ENCODE measurements at regions not wholly inside any gene's neighbourhood (a gene's known extent, or its start where the extent isn't known, plus 50 kb on each side); places are given as distances from the start of the nearest gene placed in this dataset.

DNA sequence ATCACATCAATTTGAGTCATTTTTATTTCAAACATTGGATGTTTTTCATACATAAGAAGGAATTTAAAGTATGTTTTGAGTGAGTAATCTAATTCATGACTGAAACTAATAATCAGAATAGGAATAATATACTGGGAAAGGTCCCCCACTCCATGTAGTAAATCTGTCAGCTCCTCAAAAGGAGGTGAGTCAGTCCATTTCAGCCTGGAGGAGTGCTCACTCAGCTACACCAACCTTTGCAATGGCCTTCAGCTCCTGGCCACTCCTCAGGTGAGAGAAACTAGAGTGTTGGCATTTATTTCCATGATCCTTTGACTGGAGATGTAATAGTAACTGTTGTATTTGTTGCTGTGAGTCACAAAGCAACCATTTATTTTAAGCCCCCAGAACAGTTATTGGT lies 744.9 kb upstream of the ARRDC4 start:
- no peak for DNase-seq (ENCODE audit: low read depth)
- TF ChIP-seq, protein P1, sequence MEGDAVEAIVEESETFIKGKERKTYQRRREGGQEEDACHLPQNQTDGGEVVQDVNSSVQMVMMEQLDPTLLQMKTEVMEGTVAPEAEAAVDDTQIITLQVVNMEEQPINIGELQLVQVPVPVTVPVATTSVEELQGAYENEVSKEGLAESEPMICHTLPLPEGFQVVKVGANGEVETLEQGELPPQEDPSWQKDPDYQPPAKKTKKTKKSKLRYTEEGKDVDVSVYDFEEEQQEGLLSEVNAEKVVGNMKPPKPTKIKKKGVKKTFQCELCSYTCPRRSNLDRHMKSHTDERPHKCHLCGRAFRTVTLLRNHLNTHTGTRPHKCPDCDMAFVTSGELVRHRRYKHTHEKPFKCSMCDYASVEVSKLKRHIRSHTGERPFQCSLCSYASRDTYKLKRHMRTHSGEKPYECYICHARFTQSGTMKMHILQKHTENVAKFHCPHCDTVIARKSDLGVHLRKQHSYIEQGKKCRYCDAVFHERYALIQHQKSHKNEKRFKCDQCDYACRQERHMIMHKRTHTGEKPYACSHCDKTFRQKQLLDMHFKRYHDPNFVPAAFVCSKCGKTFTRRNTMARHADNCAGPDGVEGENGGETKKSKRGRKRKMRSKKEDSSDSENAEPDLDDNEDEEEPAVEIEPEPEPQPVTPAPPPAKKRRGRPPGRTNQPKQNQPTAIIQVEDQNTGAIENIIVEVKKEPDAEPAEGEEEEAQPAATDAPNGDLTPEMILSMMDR (IDR thresholded peaks at IDR 0.05; ENCODE audit: low read length, missing control alignments): no peak
- H3K4me3 ChIP-seq (replicated peaks; ENCODE audit: low read depth, low read length): no peak overlapping the region

DNA sequence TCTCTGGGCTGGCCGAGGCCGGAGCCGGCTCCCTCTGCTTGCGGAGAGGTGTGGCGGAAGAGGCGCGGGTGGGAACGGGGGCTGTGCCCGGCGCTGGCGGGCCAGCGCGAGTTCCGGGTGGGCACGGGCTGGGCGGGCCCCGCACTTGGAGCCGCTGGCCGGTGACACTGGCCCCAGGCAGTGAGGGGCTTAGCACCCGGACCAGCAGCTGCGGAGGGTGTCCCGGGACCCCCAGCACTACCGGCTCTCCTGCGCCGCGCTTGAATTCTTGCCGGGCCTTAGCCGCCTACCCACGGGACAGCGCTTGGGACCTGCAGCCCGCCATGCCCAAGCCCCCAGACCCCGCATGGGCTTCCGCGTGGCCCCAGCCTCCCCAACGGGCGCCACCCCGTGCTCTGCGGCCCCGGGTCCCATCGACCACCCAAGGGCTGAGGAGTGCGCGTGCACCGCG lies 736.3 kb upstream of the ARRDC4 start:
- TF ChIP-seq, protein P1 (IDR thresholded peaks at IDR 0.05; ENCODE audit: low read length, missing control alignments): no peak
- no peak overlapping the region for H3K4me3 ChIP-seq (replicated peaks; ENCODE audit: low read depth, low read length)
- DNase-seq (ENCODE audit: low read depth): no peak

DNA sequence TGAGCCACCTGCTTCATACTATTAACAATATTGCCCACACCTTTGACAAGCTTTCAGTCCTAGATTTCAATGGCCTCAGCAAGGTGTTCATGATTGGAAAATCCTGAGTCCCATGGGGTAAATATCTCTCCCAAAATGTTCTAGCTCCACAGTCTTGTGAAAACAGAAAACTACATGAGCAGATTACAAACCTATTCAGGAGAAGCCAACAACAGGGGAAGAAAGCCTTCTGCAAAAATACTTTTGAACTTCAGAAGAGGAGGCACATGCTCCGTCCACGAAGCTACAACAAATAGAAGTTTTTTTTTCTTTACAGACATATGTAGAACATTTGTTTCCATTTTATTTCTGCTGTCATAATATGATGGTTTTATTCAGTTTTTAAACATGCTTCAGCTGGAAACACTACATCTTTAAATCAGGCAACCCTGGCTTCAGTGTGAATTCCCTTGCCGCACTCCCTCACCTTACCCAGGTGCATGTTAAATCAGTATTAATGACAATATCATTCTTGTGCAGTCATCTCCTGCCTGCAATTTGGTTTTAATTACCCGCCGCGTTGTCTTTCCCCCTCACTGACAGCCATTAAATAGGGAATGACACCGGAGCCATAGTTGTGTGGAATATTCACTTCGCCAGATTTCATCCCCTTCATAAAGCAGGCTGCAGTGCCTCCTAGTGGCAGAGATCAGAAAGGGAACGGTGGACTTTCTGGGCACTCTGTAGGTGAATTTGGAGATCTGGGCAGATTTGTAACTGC lies 725.5 kb upstream of the ARRDC4 start:
- TF ChIP-seq, protein P1 (IDR thresholded peaks at IDR 0.05; ENCODE audit: low read length, missing control alignments): peak; percentile 94
- DNase-seq (ENCODE audit: low read depth): peak; percentile 70
- H3K4me3 ChIP-seq (replicated peaks; ENCODE audit: low read depth, low read length): no peak overlapping the region

DNA sequence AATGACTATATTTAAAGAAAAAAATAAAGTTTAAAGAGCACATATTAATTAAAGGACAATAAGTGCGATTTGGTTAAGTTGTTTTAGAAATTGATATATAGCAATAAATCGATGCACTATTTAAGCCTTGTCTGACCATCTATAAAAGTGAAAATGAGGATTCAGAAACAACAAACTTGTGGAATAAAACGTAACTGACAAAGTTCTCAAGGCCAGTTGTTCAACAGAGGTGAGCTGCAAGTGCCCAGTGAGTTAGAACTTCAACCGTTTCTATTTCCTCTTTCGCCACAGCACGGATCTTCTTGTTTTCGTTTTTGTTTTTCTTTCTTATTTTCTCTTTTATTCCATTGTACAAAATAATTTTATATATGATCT lies 724.9 kb upstream of the ARRDC4 start:
- DNase-seq (ENCODE audit: low read depth): no peak
- TF ChIP-seq, protein P1 (IDR thresholded peaks at IDR 0.05; ENCODE audit: low read length, missing control alignments): no peak
- H3K4me3 ChIP-seq (replicated peaks; ENCODE audit: low read depth, low read length): no peak overlapping the region

DNA sequence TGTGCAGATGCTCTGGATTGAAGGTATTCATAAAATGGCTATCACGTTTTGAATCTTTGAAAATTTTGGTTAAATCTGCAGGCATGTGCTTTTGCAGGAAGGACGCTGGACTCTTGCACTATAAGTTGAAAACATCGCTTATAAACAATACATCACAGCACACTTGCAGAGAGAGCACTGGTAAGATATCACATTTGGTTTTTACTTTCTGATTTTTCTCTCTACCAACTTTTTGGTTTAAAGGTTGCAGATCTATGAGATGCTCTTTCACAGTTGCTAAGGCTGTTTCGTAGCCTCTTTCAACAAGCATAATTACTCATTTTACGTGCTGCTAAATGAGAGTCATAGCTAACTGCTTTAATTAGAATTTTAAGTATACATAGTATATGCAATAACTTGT lies 724.4 kb upstream of the ARRDC4 start:
- no peak overlapping the region for H3K4me3 ChIP-seq (replicated peaks; ENCODE audit: low read depth, low read length)
- no peak for DNase-seq (ENCODE audit: low read depth)
- TF ChIP-seq, protein P1 (IDR thresholded peaks at IDR 0.05; ENCODE audit: low read length, missing control alignments): no peak

DNA sequence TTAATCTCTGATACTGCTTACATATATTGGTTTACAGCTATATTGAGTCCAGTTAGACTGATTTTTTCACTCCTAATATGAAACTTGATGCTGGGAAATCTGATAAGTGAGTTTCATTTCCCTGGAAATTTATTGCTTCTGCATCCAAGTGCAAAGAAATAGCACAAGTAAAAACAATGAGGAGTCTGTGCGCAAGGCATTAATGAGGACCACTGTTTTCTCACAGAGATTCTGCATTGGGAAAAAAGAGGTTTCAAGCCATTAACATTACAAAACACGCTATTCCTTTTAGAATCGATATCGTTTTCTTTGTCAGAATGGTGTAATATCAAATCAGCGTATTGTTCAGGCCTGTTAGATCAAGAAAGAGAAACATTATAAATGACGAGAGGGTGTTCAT lies 723.3 kb upstream of the ARRDC4 start:
- no peak overlapping the region for H3K4me3 ChIP-seq (replicated peaks; ENCODE audit: low read depth, low read length)
- DNase-seq (ENCODE audit: low read depth): no peak
- TF ChIP-seq, protein P1 (IDR thresholded peaks at IDR 0.05; ENCODE audit: low read length, missing control alignments): no peak

DNA sequence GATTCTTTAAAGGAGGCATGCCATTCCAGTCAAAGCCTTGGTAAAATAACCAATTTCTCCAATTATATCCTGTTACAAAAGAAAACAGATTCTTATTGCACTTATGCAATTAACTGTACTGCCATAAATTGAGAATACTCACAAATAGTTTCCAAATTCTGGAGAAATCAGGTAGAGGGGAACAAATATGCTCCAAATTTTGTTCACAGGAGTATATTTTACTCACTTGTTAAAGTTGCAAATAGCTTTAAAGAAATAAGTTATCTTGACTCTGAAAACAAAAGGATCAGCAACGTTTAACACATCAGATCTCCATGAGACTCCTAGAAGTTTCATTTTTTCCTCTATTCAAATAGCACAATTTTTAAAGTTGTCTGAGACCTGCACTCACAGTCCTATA lies 712.1 kb upstream of the ARRDC4 start:
- TF ChIP-seq, protein P1 (IDR thresholded peaks at IDR 0.05; ENCODE audit: low read length, missing control alignments): no peak
- H3K4me3 ChIP-seq (replicated peaks; ENCODE audit: low read depth, low read length): no peak overlapping the region
- no peak for DNase-seq (ENCODE audit: low read depth)

Measured in fibroblast of pulmonary artery (primary cell).